ENCODE measurements at regions not wholly inside any gene's neighbourhood (a gene's known extent, or its start where the extent isn't known, plus 50 kb on each side); places are given as distances from the start of the nearest gene placed in this dataset.

DNA sequence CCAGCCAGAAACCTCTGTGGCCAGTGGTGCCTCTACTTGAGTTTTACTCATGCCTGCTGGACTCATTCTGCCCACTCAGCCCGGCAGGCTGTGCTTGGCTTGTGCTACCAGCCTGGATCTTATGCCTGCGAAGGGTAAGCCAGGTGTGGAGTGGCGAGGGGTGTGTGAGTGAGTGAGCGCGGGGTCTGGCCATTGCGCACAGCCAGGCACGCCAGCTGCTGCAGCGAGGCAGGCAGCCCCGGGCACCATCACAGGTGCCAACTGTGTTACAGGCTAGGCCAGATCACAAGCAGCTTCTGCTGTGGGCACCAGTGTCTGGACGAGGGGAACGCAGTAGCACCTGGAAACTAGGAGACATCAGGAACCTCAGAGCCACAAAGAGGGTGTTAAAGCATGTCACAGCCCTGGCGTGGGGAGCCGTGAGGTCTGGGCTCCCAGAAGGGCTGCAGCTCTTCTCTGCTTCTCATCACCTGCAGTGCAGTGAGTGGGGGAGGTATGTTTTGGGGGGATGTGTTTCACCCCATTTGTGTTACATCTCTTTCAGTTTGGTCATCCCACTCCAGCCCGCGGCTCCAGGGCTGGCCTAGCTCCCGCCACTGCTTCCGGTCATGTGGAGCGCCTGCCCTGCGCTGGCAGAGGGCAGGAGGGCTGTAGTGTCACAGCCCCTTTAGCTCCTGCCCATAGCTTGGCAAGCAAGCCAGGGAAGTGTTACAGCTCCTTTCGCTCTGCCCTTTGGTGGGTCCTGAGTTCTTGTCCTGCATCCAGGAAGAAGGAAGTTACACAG, 379.7 kb upstream of the IMPG1 start:
- H3K36me3 ChIP-seq (replicated peaks; ENCODE audit: control insufficient read depth, insufficient read depth, low read length) = no peaks in the 10 kb centered on the region
- DNase-seq = no peak
- no peaks in the 10 kb centered on the region for H3K27me3 ChIP-seq (ENCODE audit: control insufficient read depth, insufficient read depth, low read length)
- no peak overlapping the region for H3K4me3 ChIP-seq (ENCODE audit: insufficient read depth, low read depth, low read length)

DNA sequence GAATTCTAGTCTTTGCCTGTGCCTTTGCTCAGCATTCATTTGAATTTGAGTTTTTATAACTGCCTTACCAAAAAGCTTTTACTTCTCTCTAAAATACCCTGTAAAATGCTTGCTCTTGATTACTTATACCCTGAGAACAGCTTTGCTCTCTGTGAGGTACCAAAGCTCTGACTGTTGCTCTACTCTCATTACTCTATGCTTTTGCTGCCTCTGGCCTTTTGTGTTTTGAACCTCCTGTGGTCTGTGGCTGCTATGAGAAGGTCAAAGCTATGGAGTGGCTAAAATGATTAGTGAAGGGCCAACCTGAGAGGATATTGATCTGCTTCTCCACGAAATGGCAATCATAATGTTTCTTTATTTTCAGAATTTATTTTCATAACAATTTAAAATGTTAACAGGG, 375.6 kb upstream of the IMPG1 start:
- DNase-seq = peak; percentile 23
- Histone ChIP-seq H3K27me3 (ENCODE audit: control insufficient read depth, insufficient read depth, low read length) (no peaks in the 10 kb centered on the region), H3K36me3 (replicated peaks; ENCODE audit: control insufficient read depth, insufficient read depth, low read length) (no peaks in the 10 kb centered on the region), H3K4me3 (ENCODE audit: insufficient read depth, low read depth, low read length) (no peak overlapping the region)

DNA sequence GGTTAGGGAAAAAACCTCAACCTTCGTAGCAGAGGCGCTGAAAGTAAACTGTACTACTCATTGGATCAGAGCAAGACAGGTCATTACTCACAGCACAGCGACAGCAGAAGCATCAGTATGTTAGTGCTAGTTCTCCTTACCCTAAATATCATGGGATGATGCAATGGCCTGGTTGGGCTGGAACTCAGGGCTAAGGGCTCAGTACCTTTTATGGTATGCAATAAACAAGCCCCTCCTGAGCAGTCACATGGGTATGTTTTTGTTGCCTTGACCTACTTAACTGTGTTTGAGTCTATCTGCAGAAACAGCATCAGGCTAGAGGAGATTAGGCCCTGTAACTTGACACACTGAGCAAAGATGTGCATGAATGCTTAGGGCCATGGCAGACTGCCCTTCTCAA, 369.4 kb upstream of the IMPG1 start:
- H3K36me3 ChIP-seq (replicated peaks; ENCODE audit: control insufficient read depth, insufficient read depth, low read length) = no peaks in the 10 kb centered on the region
- DNase-seq = peak; percentile 41
- no peak overlapping the region for H3K4me3 ChIP-seq (ENCODE audit: insufficient read depth, low read depth, low read length)
- H3K27me3 ChIP-seq (ENCODE audit: control insufficient read depth, insufficient read depth, low read length) = no peaks in the 10 kb centered on the region

DNA sequence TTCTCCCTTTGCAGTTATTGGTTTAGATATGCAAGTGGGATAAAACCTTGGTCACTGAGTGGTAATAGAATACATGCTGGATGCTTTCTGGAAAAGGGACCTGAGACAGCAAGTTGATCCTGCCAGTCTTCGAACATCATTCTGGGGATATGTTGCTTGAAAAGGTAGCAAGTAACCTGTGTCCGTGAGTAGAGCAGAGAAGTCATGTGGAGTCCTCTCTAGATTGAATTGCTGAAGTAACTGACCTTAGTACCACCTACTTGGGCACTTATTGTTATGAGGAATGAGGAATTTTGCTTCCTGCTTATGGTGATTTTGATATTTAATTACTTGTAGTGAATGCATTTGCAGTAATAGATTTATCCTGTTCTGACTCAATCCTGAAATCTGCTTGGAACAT, 367.3 kb upstream of the IMPG1 start:
- H3K27me3 ChIP-seq (ENCODE audit: control insufficient read depth, insufficient read depth, low read length) = no peaks in the 10 kb centered on the region

DNA sequence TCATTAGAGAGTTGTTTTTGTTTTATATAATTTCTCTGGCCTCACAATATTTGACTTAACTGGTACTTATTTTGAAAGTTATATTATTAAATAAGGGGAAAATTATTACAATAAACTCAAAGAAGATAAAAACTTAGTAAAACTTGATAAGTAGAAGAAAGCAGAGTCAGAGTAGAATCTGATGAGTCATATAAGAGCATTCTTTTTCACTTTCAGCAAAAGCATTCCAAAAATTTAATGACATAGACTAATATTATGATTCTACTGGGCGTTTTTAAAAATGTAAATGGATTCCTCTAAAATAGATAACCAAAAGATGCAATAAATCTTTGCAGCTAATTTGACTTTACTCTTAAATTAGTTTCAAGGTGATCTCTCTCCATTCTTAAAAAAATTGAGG, 366.3 kb upstream of the IMPG1 start:
- Histone ChIP-seq H3K27me3 (ENCODE audit: control insufficient read depth, insufficient read depth, low read length) (no peaks in the 10 kb centered on the region), H3K36me3 (replicated peaks; ENCODE audit: control insufficient read depth, insufficient read depth, low read length) (no peaks in the 10 kb centered on the region), H3K4me3 (ENCODE audit: insufficient read depth, low read depth, low read length) (no peak overlapping the region)
- DNase-seq = no peak

More for the DNA sequence above, 367.3 kb upstream of the IMPG1 start:
- Histone ChIP-seq H3K4me3 (ENCODE audit: insufficient read depth, low read depth, low read length) (no peak overlapping the region), H3K36me3 (replicated peaks; ENCODE audit: control insufficient read depth, insufficient read depth, low read length) (no peaks in the 10 kb centered on the region)
- no peak for DNase-seq

DNA sequence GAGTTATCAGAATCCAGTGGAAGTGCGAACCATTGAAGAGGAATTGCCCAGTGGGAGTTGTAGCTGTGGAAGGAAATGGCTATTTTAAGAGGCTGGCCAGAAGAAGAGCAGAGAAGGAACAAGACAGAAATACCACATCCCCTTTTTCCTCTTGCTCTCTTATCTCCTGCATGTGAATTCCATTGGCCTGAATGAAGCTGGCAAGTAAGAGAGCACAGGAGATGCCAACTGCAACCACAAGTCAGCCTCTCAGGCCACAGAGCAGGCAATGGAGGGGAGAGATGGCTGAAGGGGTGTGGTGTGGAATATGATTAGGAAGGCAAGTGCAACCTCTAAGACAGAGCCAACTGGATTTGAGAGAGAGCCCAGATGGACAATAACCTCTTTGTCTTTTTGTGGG, 362.7 kb upstream of the IMPG1 start:
- Histone ChIP-seq H3K4me3 (ENCODE audit: insufficient read depth, low read depth, low read length) (no peak overlapping the region), H3K36me3 (replicated peaks; ENCODE audit: control insufficient read depth, insufficient read depth, low read length) (no peaks in the 10 kb centered on the region), H3K27me3 (ENCODE audit: control insufficient read depth, insufficient read depth, low read length) (no peaks in the 10 kb centered on the region)
- DNase-seq = no peak

DNA sequence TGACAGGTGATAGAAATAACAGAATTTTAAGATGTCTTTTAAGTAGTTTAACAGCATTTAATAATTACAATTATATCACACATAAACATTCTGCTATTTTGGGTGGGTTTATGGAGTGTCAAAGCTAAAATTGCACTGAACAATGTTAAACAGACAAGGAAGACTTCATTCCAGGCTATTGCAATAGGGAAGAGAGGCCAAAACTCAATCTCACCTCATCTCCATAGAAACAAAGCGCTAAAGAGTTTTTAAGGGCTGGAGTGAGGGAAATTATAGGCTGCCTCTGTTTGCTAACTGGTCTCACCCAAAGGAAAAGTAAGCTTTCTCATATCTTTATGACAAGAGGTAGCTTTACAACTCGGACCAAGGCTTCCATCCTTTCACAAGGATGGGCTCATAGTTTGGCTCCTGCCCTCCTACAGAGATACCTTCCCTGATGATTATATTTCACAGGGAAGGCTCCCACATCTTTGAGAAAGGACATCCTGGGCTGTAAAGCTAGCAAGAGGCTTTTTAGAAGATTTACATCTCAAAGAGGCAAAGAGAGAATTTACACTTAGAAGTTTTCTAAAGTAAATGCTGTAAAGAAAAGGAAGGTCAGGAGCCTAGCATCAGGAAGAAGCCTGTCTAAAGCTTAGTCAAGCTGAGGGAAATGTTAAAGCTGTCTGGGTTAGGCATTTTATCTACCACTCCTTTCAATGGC, 350.2 kb upstream of the IMPG1 start:
- Histone ChIP-seq H3K4me3 (ENCODE audit: insufficient read depth, low read depth, low read length) (no peak overlapping the region), H3K36me3 (replicated peaks; ENCODE audit: control insufficient read depth, insufficient read depth, low read length) (no peaks in the 10 kb centered on the region), H3K27me3 (ENCODE audit: control insufficient read depth, insufficient read depth, low read length) (peaks cover 20% of the 10 kb centered on the region)
- peak; percentile 27 for DNase-seq

DNA sequence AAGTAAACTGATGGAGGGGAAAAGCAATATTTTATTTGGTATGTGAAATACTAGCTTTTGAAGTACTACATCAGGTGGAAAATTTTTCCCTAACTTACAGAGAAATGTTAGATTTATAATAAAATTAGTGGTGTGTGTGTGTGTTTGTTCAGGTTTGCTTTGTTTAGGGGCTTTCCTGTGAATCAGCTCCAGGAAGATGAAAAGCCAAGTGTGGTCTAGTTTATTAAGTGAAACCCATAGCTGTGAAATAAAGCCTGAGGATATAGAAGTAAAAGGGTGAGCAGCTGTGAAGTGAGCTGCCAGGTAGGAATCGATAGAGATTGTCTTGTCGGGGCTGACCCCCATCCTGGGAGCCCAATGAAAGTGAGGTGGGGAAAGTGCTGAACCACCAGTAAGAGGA, 347.6 kb upstream of the IMPG1 start:
- no peak overlapping the region for H3K4me3 ChIP-seq (ENCODE audit: insufficient read depth, low read depth, low read length)
- no peak for DNase-seq
- H3K27me3 ChIP-seq (ENCODE audit: control insufficient read depth, insufficient read depth, low read length) = peaks cover 20% of the 10 kb centered on the region
- H3K36me3 ChIP-seq (replicated peaks; ENCODE audit: control insufficient read depth, insufficient read depth, low read length) = no peaks in the 10 kb centered on the region

DNA sequence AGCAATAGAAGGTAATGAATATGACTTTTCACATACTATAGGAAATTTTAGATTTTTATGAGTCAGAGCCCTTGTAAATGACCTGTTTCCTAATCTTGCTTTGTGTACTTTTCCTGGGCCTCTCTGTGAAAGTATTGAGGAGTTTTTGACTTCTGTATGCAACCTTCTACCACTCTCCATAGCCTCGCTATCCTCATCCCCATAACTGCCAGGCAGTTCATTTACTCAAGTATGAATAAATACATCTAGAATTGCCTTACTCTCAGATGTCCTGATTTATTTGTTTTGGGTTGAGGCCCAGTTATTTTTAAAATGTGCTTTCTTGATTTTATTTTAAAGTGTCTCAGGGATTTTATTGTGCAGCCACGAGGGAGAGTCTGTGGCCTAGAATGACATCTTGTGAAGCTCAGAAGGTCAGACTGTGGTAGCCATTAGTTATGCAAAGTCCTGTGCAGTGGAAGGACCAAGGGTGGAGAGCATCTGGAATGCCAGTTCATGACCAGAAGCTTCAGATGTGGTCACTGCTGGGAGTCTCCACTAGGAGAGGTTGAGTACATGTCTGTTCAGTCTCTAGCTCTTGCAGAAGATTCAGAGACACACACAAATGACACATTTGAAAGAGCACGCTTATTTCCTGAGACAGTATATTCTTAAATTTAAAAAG, 346.2 kb upstream of the IMPG1 start:
- Histone ChIP-seq H3K4me3 (ENCODE audit: insufficient read depth, low read depth, low read length) (no peak overlapping the region), H3K27me3 (ENCODE audit: control insufficient read depth, insufficient read depth, low read length) (peaks cover 11% of the 10 kb centered on the region), H3K36me3 (replicated peaks; ENCODE audit: control insufficient read depth, insufficient read depth, low read length) (no peaks in the 10 kb centered on the region)
- DNase-seq = no peak

DNA sequence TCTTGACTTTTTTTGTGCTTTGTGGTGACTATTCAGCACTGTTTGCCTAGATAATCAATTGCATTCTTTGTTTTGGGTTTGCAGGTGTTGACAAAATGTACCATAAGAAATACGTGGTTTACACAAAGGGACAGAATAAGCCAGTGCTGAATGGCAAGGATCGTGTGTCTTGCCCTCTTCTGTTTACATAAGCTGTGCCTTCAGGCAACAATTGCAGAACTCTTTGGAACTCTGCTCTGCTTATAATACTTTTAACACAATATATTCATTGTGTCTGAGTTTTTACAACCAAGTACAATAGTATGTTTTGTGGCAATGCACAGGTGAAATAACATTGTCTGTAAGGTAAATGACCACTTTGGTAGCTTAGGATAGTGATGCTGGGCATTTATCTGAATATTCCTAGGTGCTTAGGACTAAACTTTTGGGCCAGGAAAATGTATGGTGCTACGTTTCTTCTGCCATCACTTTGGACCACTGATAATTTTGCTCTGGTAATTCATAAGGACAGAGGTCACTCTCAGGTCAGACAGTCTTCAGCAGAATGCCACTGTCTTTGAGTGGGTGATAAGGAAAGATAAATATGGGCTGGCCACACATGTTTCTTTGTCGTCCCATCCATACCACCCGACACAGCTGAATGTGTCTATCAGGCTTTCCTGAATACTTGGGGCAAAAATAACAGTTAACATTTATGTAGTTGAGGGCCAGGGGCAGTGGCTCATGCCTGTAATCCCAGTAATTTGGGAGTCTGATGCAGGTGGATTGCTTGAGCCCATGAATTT, 344.6 kb upstream of the IMPG1 start:
- no peak overlapping the region for H3K4me3 ChIP-seq (ENCODE audit: insufficient read depth, low read depth, low read length)
- H3K27me3 ChIP-seq (ENCODE audit: control insufficient read depth, insufficient read depth, low read length) = peaks cover 7% of the 10 kb centered on the region
- H3K36me3 ChIP-seq (replicated peaks; ENCODE audit: control insufficient read depth, insufficient read depth, low read length) = no peaks in the 10 kb centered on the region
- DNase-seq = no peak

DNA sequence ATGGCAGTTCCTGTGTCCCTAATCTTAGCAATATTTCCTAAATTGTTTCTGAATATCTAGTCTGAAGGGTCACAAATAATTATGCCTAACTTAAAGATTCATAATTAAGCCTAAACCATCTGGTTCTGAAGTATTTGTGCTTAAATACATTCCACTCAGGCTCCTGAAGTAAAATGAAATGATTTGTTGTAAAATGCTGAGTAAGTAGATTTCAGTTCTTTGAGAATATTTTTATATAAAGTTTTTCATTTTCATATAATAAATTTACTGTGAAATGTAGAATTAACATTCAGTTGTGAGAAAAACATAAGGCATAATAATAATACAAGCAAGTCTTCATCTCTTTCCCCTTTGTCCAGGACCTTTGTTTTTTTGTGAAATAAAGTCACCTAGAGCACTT, 330.6 kb upstream of the IMPG1 start:
- no peaks in the 10 kb centered on the region for H3K36me3 ChIP-seq (replicated peaks; ENCODE audit: control insufficient read depth, insufficient read depth, low read length)
- DNase-seq = no peak
- no peak overlapping the region for H3K4me3 ChIP-seq (ENCODE audit: insufficient read depth, low read depth, low read length)
- no peaks in the 10 kb centered on the region for H3K27me3 ChIP-seq (ENCODE audit: control insufficient read depth, insufficient read depth, low read length)

DNA sequence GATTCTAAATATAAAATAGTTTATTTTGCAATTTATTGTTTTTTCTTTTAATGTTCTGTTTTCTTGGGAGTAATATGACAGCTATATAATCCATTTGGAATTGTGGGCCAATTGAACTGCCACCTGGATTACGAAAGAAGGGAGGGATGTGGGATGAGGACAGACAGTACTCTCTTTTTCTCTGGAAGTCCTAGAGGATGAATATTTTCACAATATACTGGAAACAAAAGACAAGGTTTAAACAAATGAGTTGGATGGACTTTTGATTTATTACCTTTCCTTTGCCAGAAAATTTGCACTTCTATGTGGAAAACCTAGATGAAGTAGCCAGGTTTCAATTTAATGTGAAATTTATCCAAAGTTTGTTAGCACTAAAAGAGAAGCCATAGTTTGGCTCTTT, 325.5 kb upstream of the IMPG1 start:
- no peaks in the 10 kb centered on the region for H3K27me3 ChIP-seq (ENCODE audit: control insufficient read depth, insufficient read depth, low read length)
- no peaks in the 10 kb centered on the region for H3K36me3 ChIP-seq (replicated peaks; ENCODE audit: control insufficient read depth, insufficient read depth, low read length)
- H3K4me3 ChIP-seq (ENCODE audit: insufficient read depth, low read depth, low read length) = no peak overlapping the region
- no peak for DNase-seq

DNA sequence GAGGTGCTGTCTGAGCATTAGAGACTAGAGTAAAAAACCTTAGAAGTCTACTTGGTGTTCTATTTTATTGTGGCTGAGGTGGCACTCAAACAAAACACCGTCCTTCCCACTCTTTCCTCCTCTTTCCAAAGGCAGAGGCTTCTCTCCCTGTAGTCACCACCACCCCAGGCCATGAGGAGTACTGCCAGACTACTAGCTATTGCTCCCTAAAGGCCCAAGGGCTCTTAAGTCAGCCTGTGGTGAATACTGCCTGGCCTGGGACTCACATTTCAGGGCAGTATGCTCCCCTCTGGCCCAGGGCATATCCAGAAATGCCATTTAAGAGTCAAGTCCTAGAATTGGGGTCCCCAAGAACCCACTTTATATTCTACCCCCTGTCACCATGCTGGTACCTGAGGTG, 309.7 kb upstream of the IMPG1 start:
- Histone ChIP-seq H3K27me3 (ENCODE audit: control insufficient read depth, insufficient read depth, low read length) (no peaks in the 10 kb centered on the region), H3K36me3 (replicated peaks; ENCODE audit: control insufficient read depth, insufficient read depth, low read length) (no peaks in the 10 kb centered on the region), H3K4me3 (ENCODE audit: insufficient read depth, low read depth, low read length) (no peak overlapping the region)
- DNase-seq = no peak

DNA sequence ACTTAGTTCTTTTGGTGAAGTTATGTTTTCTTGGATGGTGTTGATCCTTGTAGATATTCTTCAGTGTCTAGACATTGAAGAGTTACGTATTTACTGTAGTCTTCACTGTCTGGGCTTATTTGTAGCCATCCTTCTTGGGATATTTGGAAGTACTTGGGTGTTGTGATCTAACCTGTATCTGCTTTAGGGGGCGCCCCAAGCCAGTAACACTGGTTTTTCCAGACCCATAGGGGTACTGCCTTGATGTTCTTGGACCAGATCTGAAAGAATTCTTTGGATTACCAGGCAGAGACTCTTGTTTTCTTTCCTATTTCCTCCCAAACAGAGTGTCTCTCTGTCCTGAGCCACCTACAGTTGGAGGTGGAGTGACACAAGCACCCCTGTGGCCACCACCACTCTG, 309.1 kb upstream of the IMPG1 start:
- Histone ChIP-seq H3K36me3 (replicated peaks; ENCODE audit: control insufficient read depth, insufficient read depth, low read length) (no peaks in the 10 kb centered on the region), H3K27me3 (ENCODE audit: control insufficient read depth, insufficient read depth, low read length) (no peaks in the 10 kb centered on the region), H3K4me3 (ENCODE audit: insufficient read depth, low read depth, low read length) (no peak overlapping the region)
- peak; percentile 10 for DNase-seq

All from H7 (cell line).